A549 (cell line): ENCODE measurements at regions not wholly inside any gene's neighbourhood (a gene's known extent, or its start where the extent isn't known, plus 50 kb on each side); places are given as distances from the start of the nearest gene placed in this dataset.

Experiments used
- ATAC-seq, 2 experiments: fragments of 200-7000 bp in 1 of 2; fragments of >200 bp in 1 of 2; cut with Nextera tagmentation in 1 of 2; cut with Tn5 transposase in 1 of 2; 3 replicates each; pipeline versions ENCODE4 v1.8.0 to v1.9.1; 2018 to 2020; ENCODE audit warnings: mild to moderate bottlenecking in 1 of 2, moderate library complexity in 1 of 2
- CTCF ChIA-PET: fragments of 300-600 bp; sonication (Branson Sonifier 250); formaldehyde crosslinking; extraction: SDS; loops from one replicate; lab custom pipeline; 2021; ENCODE audit warnings: antibody characterized with exemption, inconsistent platforms; lab: Yijun Ruan, JAX
- POLR2A ChIA-PET: fragments of 350-600 bp; formaldehyde crosslinking; extraction: SDS; loops from one replicate; lab custom pipeline; 2021; ENCODE audit warnings: antibody characterized with exemption, inconsistent platforms; lab: Yijun Ruan, JAX
- DNase-seq, 2 experiments: peaks; one replicate each; pipeline versions ENCODE4 v3.0.0 to v3.0.0-alpha.2; 2011 to 2016; ENCODE audit warnings: low read depth in 1 of 2, low spot score in 1 of 2
- FAIRE-seq: peaks from 2 replicates; lab custom pipeline; 2011; peaks lifted over from hg19 to GRCh38; lab: Jason Lieb, UNC
- H3K27ac ChIP-seq, 2 experiments: fragments of >200 bp; sonication (Bioruptor Twin); formaldehyde crosslinking; 3 replicates each; pipeline ENCODE4 v1.5.1; 2016 to 2017
- H3K4me1 ChIP-seq: fragments of >200 bp; sonication (Bioruptor Twin); formaldehyde crosslinking; 3 replicates; pipeline ENCODE4 v1.6.1; 2016
- H3K4me2 ChIP-seq: fragments of >200 bp; sonication (Bioruptor Twin); formaldehyde crosslinking; 3 replicates; pipeline ENCODE4 v1.6.1; 2016
- H3K4me3 ChIP-seq: fragments of >200 bp; sonication (Bioruptor Twin); formaldehyde crosslinking; 3 replicates; pipeline ENCODE4 v1.5.1; 2016
- H3K9me3 ChIP-seq: fragments of >200 bp; sonication (Bioruptor Twin); formaldehyde crosslinking; 3 replicates; pipeline ENCODE4 v1.6.1; 2016
- BHLHE40 ChIP-seq: IDR thresholded peaks from 2 replicates; pipeline ENCODE4 v1.6.1; 2012; ENCODE audit warnings: low read depth, low read length, inconsistent platforms
- CHD2 ChIP-seq: fragments of 150-350 bp; IDR thresholded peaks from 2 replicates; pipeline ENCODE4 v1.6.1; 2014; ENCODE audit warnings: low read length; ENCODE audit not compliant: partially characterized antibody
- ELK1 ChIP-seq: fragments of 150-350 bp; IDR thresholded peaks from 2 replicates; pipeline ENCODE4 v1.6.1; 2014; ENCODE audit warnings: low read depth, mild to moderate bottlenecking, low read length
- EP300 ChIP-seq, 2 experiments: fragments of >200 bp; sonication (Bioruptor Twin); formaldehyde crosslinking; IDR thresholded peaks; 2 replicates in 1 of 2; 3 replicates in 1 of 2; pipeline ENCODE4 v1.6.1; 2016 to 2017
- ESRRA ChIP-seq: fragments of 150-350 bp; IDR thresholded peaks from 2 replicates; pipeline ENCODE4 v1.6.1; 2014; ENCODE audit warnings: mild to moderate bottlenecking, low read length, borderline replicate concordance
- FOXS1 ChIP-seq: fragments of 250-450 bp; sonication (Bioruptor Pico); IDR thresholded peaks from 2 replicates; pipeline ENCODE4 v1.5.0; 2020; ENCODE audit warnings: mild to moderate bottlenecking, moderate library complexity
- GATA3 ChIP-seq: IDR thresholded peaks from 2 replicates; pipeline ENCODE4 v1.6.1; 2012; ENCODE audit warnings: borderline replicate concordance
- HDAC2 ChIP-seq: fragments of 200-600 bp; sonication (generic); IDR thresholded peaks from 2 replicates; pipeline ENCODE4 v1.6.1; 2016
- HOXA7 ChIP-seq: fragments of 250-450 bp; sonication (Bioruptor Pico); IDR thresholded peaks from 2 replicates; pipeline ENCODE4 v1.5.0; 2020; ENCODE audit warnings: mild to moderate bottlenecking, moderate library complexity
- MAZ ChIP-seq: fragments of 150-350 bp; IDR thresholded peaks from 2 replicates; pipeline ENCODE4 v1.6.1; 2014; ENCODE audit warnings: antibody characterized with exemption, low read depth, low read length, borderline replicate concordance
- NFE2L2 ChIP-seq: fragments of 150-350 bp; conservative IDR thresholded peaks from 2 replicates; pipeline ENCODE4 v1.6.1; 2014; ENCODE audit warnings: low read length
- NPAS2 ChIP-seq: fragments of 250-450 bp; sonication (Bioruptor Pico); IDR thresholded peaks from 2 replicates; pipeline ENCODE4 v1.8.0; 2022; ENCODE audit warnings: mild to moderate bottlenecking, moderate library complexity, borderline replicate concordance
- NR3C1 ChIP-seq: fragments of >200 bp; sonication (Bioruptor Twin); formaldehyde crosslinking; IDR thresholded peaks from 3 replicates; pipeline ENCODE4 v1.6.1; 2017
- POLR2A ChIP-seq: IDR thresholded peaks from 2 replicates; pipeline ENCODE4 v1.6.1; 2012; ENCODE audit warnings: mild to moderate bottlenecking, low read length
- RARB ChIP-seq: fragments of 250-450 bp; sonication (Bioruptor Pico); IDR thresholded peaks from 2 replicates; pipeline ENCODE4 v1.8.0; 2021; ENCODE audit warnings: mild to moderate bottlenecking, moderate library complexity
- RCOR1 ChIP-seq: fragments of 150-350 bp; IDR thresholded peaks from 2 replicates; pipeline ENCODE4 v1.6.1; 2014; ENCODE audit warnings: antibody characterized with exemption, low read length, low read depth
- REST ChIP-seq: fragments of 200-600 bp; sonication (generic); IDR thresholded peaks from 2 replicates; pipeline ENCODE4 v1.6.1; 2016; ENCODE audit warnings: antibody characterized with exemption, mild to moderate bottlenecking, moderate library complexity
- RFX5 ChIP-seq: fragments of 450-650 bp; IDR thresholded peaks from 2 replicates; pipeline ENCODE4 v1.7.1; 2014; ENCODE audit warnings: antibody characterized with exemption, mild to moderate bottlenecking, moderate library complexity
- SREBF2 ChIP-seq: fragments of 450-650 bp; IDR thresholded peaks from 2 replicates; pipeline ENCODE4 v1.6.1; 2014; ENCODE audit warnings: mild to moderate bottlenecking, moderate library complexity
- ZSCAN20 ChIP-seq: fragments of 250-450 bp; sonication (Bioruptor Pico); IDR thresholded peaks from 2 replicates; pipeline ENCODE4 v1.8.0; 2022; ENCODE audit warnings: mild to moderate bottlenecking, moderate library complexity
- WGBS: methylation state at CpG from one replicate; pipeline ENCODE4 v1.1.6; 2017; ENCODE audit errors: missing lambda C conversion rate; 5-methylcytosine and 5-hydroxymethylcytosine counted together
- TF ChIP-seq, protein P1 (sequence below): IDR thresholded peaks from 2 replicates; pipeline ENCODE4 v1.6.1; 2012; ENCODE audit warnings: low read depth, borderline replicate concordance
- TF ChIP-seq, protein P2 (sequence below): IDR thresholded peaks from 2 replicates; pipeline ENCODE4 v1.6.1; 2012
- TF ChIP-seq, protein P3 (sequence below): fragments of 250-450 bp; sonication (Bioruptor Pico); IDR thresholded peaks from 2 replicates; pipeline ENCODE4 v1.5.0; 2021; ENCODE audit warnings: mild to moderate bottlenecking, moderate library complexity, borderline replicate concordance
- TF ChIP-seq, protein P4 (sequence below): fragments of 450-650 bp; IDR thresholded peaks from 2 replicates; pipeline ENCODE4 v1.6.1; 2014; ENCODE audit warnings: antibody characterized with exemption
- TF ChIP-seq, protein P5 (sequence below): fragments of >200 bp; sonication (Bioruptor Twin); formaldehyde crosslinking; IDR thresholded peaks from 3 replicates; pipeline ENCODE4 v1.6.1; 2016

- 16% methylated on average over 5 of the region's 11 CpGs for WGBS
- no peaks in the 10 kb centered on the region for H3K9me3 ChIP-seq
- POLR2A ChIA-PET, result no interaction called here
- no peak for FAIRE-seq
- ATAC-seq, result no peak
- H3K27ac ChIP-seq, result no peak overlapping the region
- CTCF ChIA-PET, result no interaction called here
- no peak overlapping the region for H3K4me3 ChIP-seq
- H3K4me1 ChIP-seq, result no peaks in the 10 kb centered on the region
- H3K4me2 ChIP-seq, result no peak overlapping the region
- TF ChIP-seq NR3C1, result no peak
- TF ChIP-seq RCOR1, result no peak
- TF ChIP-seq EP300 (IDR thresholded peaks at IDR 0.05), result no peak
- TF ChIP-seq, protein P1, sequence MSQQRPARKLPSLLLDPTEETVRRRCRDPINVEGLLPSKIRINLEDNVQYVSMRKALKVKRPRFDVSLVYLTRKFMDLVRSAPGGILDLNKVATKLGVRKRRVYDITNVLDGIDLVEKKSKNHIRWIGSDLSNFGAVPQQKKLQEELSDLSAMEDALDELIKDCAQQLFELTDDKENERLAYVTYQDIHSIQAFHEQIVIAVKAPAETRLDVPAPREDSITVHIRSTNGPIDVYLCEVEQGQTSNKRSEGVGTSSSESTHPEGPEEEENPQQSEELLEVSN, result no peak
- TF ChIP-seq RARB (CRISPR knock-in tag), result no peak
- no peak for TF ChIP-seq NFE2L2
- no peak for TF ChIP-seq POLR2A
- no peak for TF ChIP-seq MAZ
- TF ChIP-seq, protein P2, sequence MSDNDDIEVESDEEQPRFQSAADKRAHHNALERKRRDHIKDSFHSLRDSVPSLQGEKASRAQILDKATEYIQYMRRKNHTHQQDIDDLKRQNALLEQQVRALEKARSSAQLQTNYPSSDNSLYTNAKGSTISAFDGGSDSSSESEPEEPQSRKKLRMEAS, result no peak
- no peak for TF ChIP-seq SREBF2
- no peak for TF ChIP-seq ZSCAN20
- no peak for TF ChIP-seq HOXA7 (CRISPR knock-in tag)
- TF ChIP-seq GATA3, result no peak
- no peak for TF ChIP-seq RFX5
- TF ChIP-seq, all 56 proteins: peak for 0
- no peak for DNase-seq
Observed at GRCh38 chr3:78481050-78481449, 1286.7 kb downstream of the ROBO1 start.

DNA sequence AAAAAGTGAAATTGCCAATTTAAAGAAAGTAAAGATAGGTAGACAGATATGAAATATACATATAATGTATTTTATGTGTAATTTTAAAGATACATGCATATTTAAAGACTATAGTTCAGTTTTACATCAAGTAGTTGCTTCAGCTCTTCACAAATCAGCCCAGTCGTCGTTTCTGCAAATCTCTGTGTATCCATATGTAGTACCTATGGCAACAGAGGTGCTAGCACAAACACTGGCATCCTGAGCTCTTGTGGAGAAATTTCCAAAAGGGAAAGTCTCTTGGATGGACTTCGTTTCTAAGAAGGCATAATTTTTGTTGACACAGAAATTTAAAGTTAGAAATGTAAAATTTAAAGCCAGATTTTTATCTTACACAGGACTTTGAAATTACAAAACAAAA is 1284.7 kb downstream of the ROBO1 start:
- POLR2A ChIA-PET, result no interaction called here
- CTCF ChIA-PET, result no interaction called here
- H3K4me3 ChIP-seq, result no peak overlapping the region
- 0% methylated on average over 3 of the region's 3 CpGs for WGBS
- no peak overlapping the region for H3K4me2 ChIP-seq
- H3K9me3 ChIP-seq, result no peaks in the 10 kb centered on the region; the same call in 2 of the 3 replicates
- TF ChIP-seq BHLHE40, result no peak
- TF ChIP-seq, protein P3, sequence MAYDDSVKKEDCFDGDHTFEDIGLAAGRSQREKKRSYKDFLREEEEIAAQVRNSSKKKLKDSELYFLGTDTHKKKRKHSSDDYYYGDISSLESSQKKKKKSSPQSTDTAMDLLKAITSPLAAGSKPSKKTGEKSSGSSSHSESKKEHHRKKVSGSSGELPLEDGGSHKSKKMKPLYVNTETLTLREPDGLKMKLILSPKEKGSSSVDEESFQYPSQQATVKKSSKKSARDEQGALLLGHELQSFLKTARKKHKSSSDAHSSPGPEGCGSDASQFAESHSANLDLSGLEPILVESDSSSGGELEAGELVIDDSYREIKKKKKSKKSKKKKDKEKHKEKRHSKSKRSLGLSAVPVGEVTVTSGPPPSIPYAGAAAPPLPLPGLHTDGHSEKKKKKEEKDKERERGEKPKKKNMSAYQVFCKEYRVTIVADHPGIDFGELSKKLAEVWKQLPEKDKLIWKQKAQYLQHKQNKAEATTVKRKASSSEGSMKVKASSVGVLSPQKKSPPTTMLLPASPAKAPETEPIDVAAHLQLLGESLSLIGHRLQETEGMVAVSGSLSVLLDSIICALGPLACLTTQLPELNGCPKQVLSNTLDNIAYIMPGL (CRISPR knock-in tag), result no peak
- no peak for TF ChIP-seq FOXS1 (CRISPR knock-in tag)
- no peak for TF ChIP-seq CHD2
- TF ChIP-seq, protein P4, sequence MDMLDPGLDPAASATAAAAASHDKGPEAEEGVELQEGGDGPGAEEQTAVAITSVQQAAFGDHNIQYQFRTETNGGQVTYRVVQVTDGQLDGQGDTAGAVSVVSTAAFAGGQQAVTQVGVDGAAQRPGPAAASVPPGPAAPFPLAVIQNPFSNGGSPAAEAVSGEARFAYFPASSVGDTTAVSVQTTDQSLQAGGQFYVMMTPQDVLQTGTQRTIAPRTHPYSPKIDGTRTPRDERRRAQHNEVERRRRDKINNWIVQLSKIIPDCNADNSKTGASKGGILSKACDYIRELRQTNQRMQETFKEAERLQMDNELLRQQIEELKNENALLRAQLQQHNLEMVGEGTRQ, result no peak
- no peak for ATAC-seq
- H3K4me1 ChIP-seq, result no peaks in the 10 kb centered on the region
- DNase-seq, result no peak
- H3K27ac ChIP-seq, result no peak overlapping the region
- FAIRE-seq, result no peak

- ChIA-PET CTCF (no interaction called here), POLR2A (no interaction called here)
- no peaks in the 10 kb centered on the region for H3K4me1 ChIP-seq
- H3K4me2 ChIP-seq, result no peak overlapping the region
- ATAC-seq (no peak), DNase-seq (no peak), FAIRE-seq (no peak)
- H3K9me3 ChIP-seq, result no peaks in the 10 kb centered on the region
- 19% methylated on average over 3 of the region's 3 CpGs for WGBS
- no peak overlapping the region for H3K27ac ChIP-seq
- H3K4me3 ChIP-seq, result no peak overlapping the region
- no peak for TF ChIP-seq NPAS2 (CRISPR knock-in tag)
- no peak for TF ChIP-seq REST
- TF ChIP-seq, protein P2, result no peak
- TF ChIP-seq HDAC2, result no peak
- TF ChIP-seq ELK1, result no peak
- TF ChIP-seq, protein P5, sequence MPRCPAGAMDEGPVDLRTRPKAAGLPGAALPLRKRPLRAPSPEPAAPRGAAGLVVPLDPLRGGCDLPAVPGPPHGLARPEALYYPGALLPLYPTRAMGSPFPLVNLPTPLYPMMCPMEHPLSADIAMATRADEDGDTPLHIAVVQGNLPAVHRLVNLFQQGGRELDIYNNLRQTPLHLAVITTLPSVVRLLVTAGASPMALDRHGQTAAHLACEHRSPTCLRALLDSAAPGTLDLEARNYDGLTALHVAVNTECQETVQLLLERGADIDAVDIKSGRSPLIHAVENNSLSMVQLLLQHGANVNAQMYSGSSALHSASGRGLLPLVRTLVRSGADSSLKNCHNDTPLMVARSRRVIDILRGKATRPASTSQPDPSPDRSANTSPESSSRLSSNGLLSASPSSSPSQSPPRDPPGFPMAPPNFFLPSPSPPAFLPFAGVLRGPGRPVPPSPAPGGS, result no peak
- TF ChIP-seq NFE2L2, result no peak
- no peak for TF ChIP-seq ESRRA
Observed at GRCh38 chr3:78494851-78495250, 1272.9 kb downstream of the ROBO1 start.
